Caco-2 (cell line): ENCODE measurements at regions not wholly inside any gene's neighbourhood (a gene's known extent, or its start where the extent isn't known, plus 50 kb on each side); places are given as distances from the start of the nearest gene placed in this dataset.

ENCODE experiments used
- BruUV-seq: library from RNA; stranded (reverse); fragments of 400-500 nt; replicated peaks from 2 replicates; lab custom pipeline; 2021; lab: Mats Ljungman, UMichigan
- CTCF ChIA-PET: fragments of 300-600 bp; sonication (Branson Sonifier 250); formaldehyde crosslinking; loops from one replicate; lab custom pipeline; 2022; ENCODE audit warnings: antibody characterized with exemption; lab: Charles Lee
- POLR2A ChIA-PET: fragments of 300-600 bp; sonication (Branson Sonifier 250); formaldehyde crosslinking; loops from one replicate; lab custom pipeline; 2022; ENCODE audit warnings: antibody characterized with exemption; lab: Charles Lee
- DNase-seq, 2 experiments: peaks; one replicate each; pipeline versions ENCODE4 v3.0.0 to v3.0.0-alpha.2; 2020 to 2022
- H3K27me3 ChIP-seq: replicated peaks from 2 replicates; pipeline ENCODE4 v1.6.0; 2011; ENCODE audit warnings: low read length; ENCODE audit not compliant: control insufficient read depth, insufficient read depth
- H3K36me3 ChIP-seq: 2 replicates; pipeline ENCODE4 v1.5.1; 2011; ENCODE audit warnings: low read length; ENCODE audit not compliant: control insufficient read depth, insufficient read depth
- H3K4me1 ChIP-seq: fragments of 250-450 bp; sonication (Bioruptor Pico); 2 replicates; pipeline ENCODE4 v1.5.1; 2020; ENCODE audit warnings: mild to moderate bottlenecking
- H3K4me3 ChIP-seq: 2 replicates; pipeline ENCODE4 v1.5.1; 2011; ENCODE audit warnings: low read depth, mild to moderate bottlenecking, control low read depth, low read length
- H3K9me3 ChIP-seq: fragments of 250-450 bp; sonication (Bioruptor Pico); 2 replicates; pipeline ENCODE4 v1.5.1; 2020; ENCODE audit warnings: mild to moderate bottlenecking, moderate library complexity
- H3K27ac Mint-ChIP-seq: one replicate; pipeline ENCODE4 v1.8.0; 2022; ENCODE audit warnings: mixed read lengths; ENCODE audit not compliant: unreplicated experiment
- H3K27me3 Mint-ChIP-seq: one replicate; pipeline ENCODE4 v1.8.0; 2022; ENCODE audit warnings: mixed read lengths; ENCODE audit not compliant: insufficient read depth, unreplicated experiment
- H3K36me3 Mint-ChIP-seq: one replicate; pipeline ENCODE4 v1.8.0; 2022; ENCODE audit warnings: mild to moderate bottlenecking, mixed read lengths; ENCODE audit not compliant: insufficient read depth, unreplicated experiment
- H3K4me1 Mint-ChIP-seq: one replicate; pipeline ENCODE4 v1.8.0; 2022; ENCODE audit warnings: low read depth, mixed read lengths; ENCODE audit not compliant: unreplicated experiment
- H3K4me3 Mint-ChIP-seq: one replicate; pipeline ENCODE4 v1.8.0; 2022; ENCODE audit warnings: mild to moderate bottlenecking, moderate library complexity, mixed read lengths; ENCODE audit not compliant: unreplicated experiment
- H3K9me3 Mint-ChIP-seq: one replicate; pipeline ENCODE4 v1.8.0; 2022; ENCODE audit warnings: mixed read lengths; ENCODE audit not compliant: unreplicated experiment
- CTCF ChIP-seq, 2 experiments: fragments of 200-600 bp in 1 of 2; IDR thresholded peaks; 1 replicate in 1 of 2; 2 replicates in 1 of 2; pipeline versions ENCODE4 v1.5.1 to v1.8.0; 2011 to 2022; ENCODE audit warnings: antibody characterized with exemption in 1 of 2, control low read depth in 1 of 2, inconsistent platforms in 1 of 2, low read depth in 1 of 2, low read length in 1 of 2, mild to moderate bottlenecking in 1 of 2, moderate library complexity in 1 of 2; ENCODE audit not compliant: insufficient read depth in 1 of 2, severe bottlenecking in 1 of 2, unreplicated experiment in 1 of 2
- intact Hi-C: fragments of 100-400 bp; cut with micrococcal nuclease; formaldehyde crosslinking; loops from one replicate; pipeline ENCODE4 v1.10.0; 2022; ENCODE audit not compliant: unreplicated experiment

DNA sequence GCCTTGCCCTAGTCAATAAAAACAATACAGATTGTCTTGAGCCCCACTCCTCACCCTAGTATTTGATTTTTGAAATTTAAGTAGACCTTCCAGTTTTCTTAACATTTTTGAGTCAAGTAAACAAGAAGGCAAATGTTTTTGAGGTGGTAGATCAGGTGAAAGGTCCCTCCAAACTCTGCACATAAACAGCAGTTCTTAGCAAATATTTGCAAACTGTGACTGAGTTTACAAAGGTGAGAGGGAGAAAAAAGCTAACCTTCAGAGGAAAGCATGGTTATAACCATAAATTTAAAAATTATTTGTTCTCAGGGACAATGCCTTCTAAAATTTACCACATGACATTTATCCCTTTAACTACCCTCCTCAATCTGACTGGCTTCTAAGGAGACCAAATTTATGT, 84.6 kb upstream of the PCDH17 start:
- ChIA-PET CTCF (no interaction called here), POLR2A (no interaction called here)
- Histone ChIP-seq H3K27me3 (no peaks in the 10 kb centered on the region), H3K9me3 (no peaks in the 10 kb centered on the region), H3K4me1 (no peaks in the 10 kb centered on the region), H3K4me3 (no peak overlapping the region), H3K36me3 (no peaks in the 10 kb centered on the region)
- BruUV-seq: no TSS peak
- DNase-seq: no peak
- Mint-ChIP-seq H3K4me3 (no peak overlapping the region), H3K4me1 (no peaks in the 10 kb centered on the region), H3K36me3 (no peaks in the 10 kb centered on the region), H3K9me3 (no peaks in the 10 kb centered on the region), H3K27ac (no peak overlapping the region), H3K27me3 (no peaks in the 10 kb centered on the region)
- intact Hi-C loops: no loop called here
- no peak for TF ChIP-seq CTCF (IDR thresholded peaks at IDR 0.05; ENCODE audit: insufficient read depth in 1 of 2, low read depth in 1 of 2, low read length in 1 of 2, severe bottlenecking in 1 of 2, unreplicated experiment in 1 of 2)

DNA sequence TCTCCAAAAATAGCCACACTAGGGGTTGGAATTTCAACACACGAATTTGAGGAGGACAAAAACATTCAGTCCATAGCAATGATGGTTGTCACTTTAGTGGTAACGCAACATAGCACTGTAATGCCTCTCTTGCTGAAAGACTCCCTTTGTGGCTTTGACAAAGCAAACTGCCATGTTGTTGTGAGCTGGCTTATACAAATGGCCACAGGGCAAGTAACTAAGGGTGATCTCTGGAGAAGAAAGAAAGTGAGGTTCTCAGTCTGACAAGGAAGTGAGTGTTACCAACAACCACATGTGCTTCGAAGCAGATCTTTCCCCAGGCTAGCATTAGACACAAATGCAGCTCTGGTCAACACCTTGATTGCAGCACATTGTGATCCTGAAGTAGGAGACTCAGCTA, 79.1 kb upstream of the PCDH17 start:
- ChIA-PET CTCF (no interaction called here), POLR2A (no interaction called here)
- Histone ChIP-seq H3K4me1 (no peaks in the 10 kb centered on the region), H3K4me3 (no peak overlapping the region), H3K36me3 (no peaks in the 10 kb centered on the region), H3K27me3 (no peaks in the 10 kb centered on the region), H3K9me3 (0 out of 2 replicates have a peak, but pooled peaks cover 5% of the 10 kb centered on the region)
- Mint-ChIP-seq H3K4me3 (no peak overlapping the region), H3K27ac (no peak overlapping the region), H3K4me1 (no peaks in the 10 kb centered on the region), H3K36me3 (no peaks in the 10 kb centered on the region), H3K27me3 (no peaks in the 10 kb centered on the region), H3K9me3 (peaks cover 11% of the 10 kb centered on the region)
- intact Hi-C loops: no loop called here
- no peak for DNase-seq
- no TSS peak for BruUV-seq
- TF ChIP-seq CTCF (IDR thresholded peaks at IDR 0.05; ENCODE audit: insufficient read depth in 1 of 2, low read depth in 1 of 2, low read length in 1 of 2, severe bottlenecking in 1 of 2, unreplicated experiment in 1 of 2): no peak

DNA sequence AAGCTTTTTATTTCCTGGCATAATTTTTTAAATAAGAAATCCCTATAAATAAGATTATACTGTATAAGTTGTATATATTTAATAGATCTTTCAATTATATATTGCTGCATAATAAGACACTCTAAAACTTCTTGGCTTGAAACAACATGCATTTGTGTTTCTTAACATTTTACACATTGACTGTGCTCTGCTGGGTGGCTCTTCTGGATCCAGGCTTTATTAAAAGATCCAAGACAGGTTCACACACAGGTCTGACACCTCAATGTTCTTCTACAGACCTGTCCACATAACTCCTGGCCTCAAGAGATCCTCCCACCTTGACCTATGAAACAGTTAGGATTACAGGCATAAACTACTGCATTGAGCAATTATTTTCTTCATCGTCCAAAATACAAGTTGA, 77.6 kb upstream of the PCDH17 start:
- CTCF ChIA-PET: no interaction called here
- Mint-ChIP-seq H3K27me3 (no peaks in the 10 kb centered on the region), H3K9me3 (peaks cover 11% of the 10 kb centered on the region), H3K36me3 (no peaks in the 10 kb centered on the region), H3K27ac (no peak overlapping the region), H3K4me3 (no peak overlapping the region), H3K4me1 (no peaks in the 10 kb centered on the region)
- Histone ChIP-seq H3K36me3 (no peaks in the 10 kb centered on the region), H3K9me3 (0 out of 2 replicates have a peak, but pooled peaks cover 5% of the 10 kb centered on the region), H3K4me3 (no peak overlapping the region), H3K4me1 (no peaks in the 10 kb centered on the region), H3K27me3 (no peaks in the 10 kb centered on the region)
- BruUV-seq: no TSS peak
- POLR2A ChIA-PET: no interaction called here
- no peak for DNase-seq
- intact Hi-C loops: no loop called here
- no peak for TF ChIP-seq CTCF (IDR thresholded peaks at IDR 0.05; ENCODE audit: insufficient read depth in 1 of 2, low read depth in 1 of 2, low read length in 1 of 2, severe bottlenecking in 1 of 2, unreplicated experiment in 1 of 2)
